CD4-positive, alpha-beta memory T cell (primary cell): ENCODE measurements at regions not wholly inside any gene's neighbourhood (a gene's known extent, or its start where the extent isn't known, plus 50 kb on each side); places are given as distances from the start of the nearest gene placed in this dataset.
"Not testable (repeated sequence)": the region's sequence is repeated elsewhere in the genome, so short reads cannot be mapped to it uniquely, and the experiment has no call there.

Experiments used
- CTCF ChIA-PET: fragments of 350-600 bp; sonication (Branson Sonifier 250); formaldehyde crosslinking; loops from one replicate; lab custom pipeline; 2021; ENCODE audit warnings: inconsistent platforms; ENCODE audit not compliant: partially characterized antibody; lab: Charles Lee
- POLR2A ChIA-PET: fragments of 350-600 bp; sonication (Branson Sonifier 250); formaldehyde crosslinking; loops from one replicate; lab custom pipeline; 2021; ENCODE audit not compliant: partially characterized antibody; lab: Charles Lee
- DNase-seq, 5 donors: peaks; one replicate each; pipeline versions ENCODE4 v3.0.0 to v3.0.0-alpha.2; 2020 to 2022; ENCODE audit warnings: mixed read lengths in 1 of 5
- H3K27ac ChIP-seq: one replicate; pipeline ENCODE4 v1.7.0; 2013; ENCODE audit warnings: low read depth, low read length
- H3K27me3 ChIP-seq: 2 replicates; pipeline ENCODE4 v1.7.0; 2013; ENCODE audit warnings: mild to moderate bottlenecking, low read length, moderate library complexity; ENCODE audit not compliant: insufficient read depth
- H3K36me3 ChIP-seq: 2 replicates; pipeline ENCODE4 v1.7.0; 2013; ENCODE audit warnings: mild to moderate bottlenecking, low read length, moderate library complexity; ENCODE audit not compliant: insufficient read depth
- H3K4me1 ChIP-seq: 2 replicates; pipeline ENCODE4 v1.7.0; 2013; ENCODE audit warnings: mild to moderate bottlenecking, low read length, moderate library complexity; ENCODE audit not compliant: insufficient read depth
- H3K4me3 ChIP-seq, 2 donors: one replicate each; pipeline ENCODE4 v1.7.0; 2013; ENCODE audit warnings: low read length in 2 of 2, mild to moderate bottlenecking in 1 of 2
- H3K9me3 ChIP-seq, 2 donors: one replicate each; pipeline ENCODE4 v1.7.0; 2013; ENCODE audit warnings: low read length in 2 of 2, control low read depth in 1 of 2; ENCODE audit not compliant: control insufficient read depth in 1 of 2
- H3K27ac Mint-ChIP-seq, 7 donors: one replicate each; pipeline ENCODE4 v1.8.0; 2020 to 2021; ENCODE audit warnings: mixed read lengths in 7 of 7, mild to moderate bottlenecking in 6 of 7, inconsistent platforms in 3 of 7, moderate library complexity in 3 of 7
- H3K27me3 Mint-ChIP-seq, 2 donors: one replicate each; pipeline ENCODE4 v1.8.0; 2020 to 2021; ENCODE audit warnings: mixed read lengths in 2 of 2
- H3K36me3 Mint-ChIP-seq, 2 donors: one replicate each; pipeline ENCODE4 v1.8.0; 2020 to 2021; ENCODE audit warnings: mixed read lengths in 2 of 2, inconsistent platforms in 1 of 2, mild to moderate bottlenecking in 1 of 2
- H3K4me1 Mint-ChIP-seq, 4 donors: one replicate each; pipeline ENCODE4 v1.8.0; 2020 to 2021; ENCODE audit warnings: mixed read lengths in 4 of 4, mild to moderate bottlenecking in 1 of 4
- H3K4me3 Mint-ChIP-seq, 8 donors: one replicate each; pipeline ENCODE4 v1.8.0; 2020 to 2021; ENCODE audit warnings: mixed read lengths in 8 of 8, mild to moderate bottlenecking in 7 of 8, moderate library complexity in 6 of 8, inconsistent platforms in 3 of 8
- H3K9me3 Mint-ChIP-seq, 8 donors: one replicate each; pipeline ENCODE4 v1.8.0; 2020 to 2021; ENCODE audit warnings: mixed read lengths in 8 of 8, mild to moderate bottlenecking in 5 of 8, inconsistent platforms in 3 of 8, moderate library complexity in 1 of 8
- intact Hi-C: fragments of 100-400 bp; cut with micrococcal nuclease; formaldehyde crosslinking; loops from one replicate; pipeline ENCODE4 v1.15.1; 2023

DNA sequence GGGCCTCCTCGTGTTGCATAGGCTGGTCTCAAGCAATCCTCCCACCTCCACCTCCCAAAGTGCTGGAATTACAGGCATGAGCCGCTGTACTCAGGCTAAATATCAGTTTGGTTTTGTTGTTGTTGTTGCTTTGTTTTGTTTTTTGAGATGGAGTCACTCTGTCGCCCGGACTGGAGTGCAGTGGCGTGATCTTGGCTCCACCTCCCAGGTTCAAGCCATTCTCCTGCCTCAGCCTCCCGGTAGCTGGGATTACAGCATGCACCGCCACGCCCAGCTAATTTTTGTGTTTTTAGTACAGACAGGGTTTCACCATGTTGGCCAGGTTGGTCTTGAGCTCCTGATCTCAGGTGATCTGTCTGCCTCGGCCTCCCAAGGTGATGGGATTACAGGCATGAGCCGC is 86.6 kb downstream of the SKIDA1 start:
- H3K4me3 Mint-ChIP-seq, intact Hi-C loops, H3K36me3 Mint-ChIP-seq, H3K4me1 Mint-ChIP-seq, H3K27me3 Mint-ChIP-seq, H3K36me3 ChIP-seq, H3K4me1 ChIP-seq, DNase-seq, POLR2A ChIA-PET, H3K9me3 Mint-ChIP-seq, H3K27ac ChIP-seq, H3K27ac Mint-ChIP-seq, H3K4me3 ChIP-seq, H3K9me3 ChIP-seq, H3K27me3 ChIP-seq: not testable (repeated sequence)
- CTCF ChIA-PET: interaction anchor here (0.6 to 1.5 kb wide), 2 partner anchors 20 to 57 kb away, joined by 3 read pairs; no protein-coding TSS in a partner anchor

DNA sequence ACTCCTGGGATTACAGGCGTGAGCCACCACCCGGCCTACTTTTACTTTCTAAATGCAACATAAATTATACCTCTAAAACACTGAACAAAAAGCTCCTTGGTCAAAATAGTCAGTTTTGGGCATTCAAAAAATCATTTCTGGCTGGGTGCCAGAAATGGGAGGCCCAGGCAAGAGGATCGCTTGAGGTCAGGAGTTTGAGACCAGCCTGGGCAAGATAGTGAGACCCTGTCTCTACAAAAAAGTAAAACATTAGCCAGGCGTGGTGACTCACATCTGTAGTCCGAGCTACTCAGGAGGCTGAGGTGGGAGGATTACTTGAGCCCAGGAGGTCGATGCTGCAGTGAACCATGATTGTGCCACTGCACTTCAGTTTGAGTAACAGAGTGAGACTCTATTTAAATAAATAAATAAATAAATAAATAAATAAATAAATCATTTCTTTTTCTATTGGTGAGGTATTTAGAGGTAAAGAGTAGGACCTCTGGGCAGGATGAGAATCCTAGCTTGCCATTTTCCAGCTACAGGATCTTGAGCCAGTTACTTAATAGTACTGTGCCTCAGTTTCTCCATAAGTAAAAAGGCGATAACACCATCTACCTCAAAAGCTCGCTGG is 87.6 kb downstream of the SKIDA1 start:
- H3K36me3 Mint-ChIP-seq: no peaks in the 10 kb centered on the region
- no peak overlapping the region for H3K27ac Mint-ChIP-seq
- ChIA-PET POLR2A (no interaction called here), CTCF (no interaction called here)
- Histone ChIP-seq H3K9me3 (no peaks in the 10 kb centered on the region), H3K4me1 (no peaks in the 10 kb centered on the region), H3K4me3 (no peak overlapping the region), H3K27ac (no peak overlapping the region), H3K36me3 (no peaks in the 10 kb centered on the region), H3K27me3 (no peaks in the 10 kb centered on the region)
- H3K4me3 Mint-ChIP-seq: no peak overlapping the region
- H3K9me3 Mint-ChIP-seq: no peaks in the 10 kb centered on the region
- intact Hi-C loops: no loop called here
- no peak for DNase-seq
- H3K27me3 Mint-ChIP-seq: peaks cover 0 to 4% of the 10 kb centered on the region in 2 donors
- no peaks in the 10 kb centered on the region for H3K4me1 Mint-ChIP-seq

- Histone ChIP-seq H3K9me3 (no peaks in the 10 kb centered on the region), H3K27ac (no peak overlapping the region), H3K36me3 (no peaks in the 10 kb centered on the region), H3K4me3 (no peak overlapping the region), H3K4me1 (no peaks in the 10 kb centered on the region), H3K27me3 (no peaks in the 10 kb centered on the region)
- POLR2A ChIA-PET: no interaction called here
- CTCF ChIA-PET: no interaction called here
- Mint-ChIP-seq H3K36me3 (no peaks in the 10 kb centered on the region), H3K4me1 (peaks cover 0 to 2% (median 0%) of the 10 kb centered on the region in 4 donors), H3K4me3 (no peak overlapping the region), H3K27me3 (peaks cover 0 to 5% of the 10 kb centered on the region in 2 donors), H3K9me3 (peaks cover 0 to 4% (median 0%) of the 10 kb centered on the region in 8 donors), H3K27ac (no peak overlapping the region)
- intact Hi-C loops: no loop called here
- DNase-seq: no peak
Observed at GRCh38 chr10:21432266-21432665, 93.2 kb downstream of the SKIDA1 start.

GRCh38 chr10:21431799-21432198 is 93.7 kb downstream of the SKIDA1 start:
- Mint-ChIP-seq H3K27ac (no peak overlapping the region), H3K4me3 (no peak overlapping the region), H3K4me1 (peaks cover 0 to 2% (median 0%) of the 10 kb centered on the region in 4 donors), H3K27me3 (peaks cover 0 to 5% of the 10 kb centered on the region in 2 donors), H3K36me3 (no peaks in the 10 kb centered on the region), H3K9me3 (peaks cover 0 to 4% (median 0%) of the 10 kb centered on the region in 8 donors)
- ChIA-PET POLR2A (no interaction called here), CTCF (no interaction called here)
- no peak for DNase-seq
- Histone ChIP-seq H3K9me3 (no peaks in the 10 kb centered on the region), H3K27ac (no peak overlapping the region), H3K27me3 (no peaks in the 10 kb centered on the region), H3K4me3 (no peak overlapping the region), H3K4me1 (no peaks in the 10 kb centered on the region), H3K36me3 (no peaks in the 10 kb centered on the region)
- intact Hi-C loops: no loop called here

GRCh38 chr10:21427804-21428481 is 97.5 kb downstream of the SKIDA1 start:
- H3K27ac Mint-ChIP-seq: no peak overlapping the region
- peaks cover 0 to 5% (median under 1%) of the 10 kb centered on the region in 4 donors for H3K4me1 Mint-ChIP-seq

GRCh38 chr10:21424459-21424861 is 101.0 kb downstream of the SKIDA1 start:
- H3K27me3 ChIP-seq: no peaks in the 10 kb centered on the region
- Mint-ChIP-seq H3K9me3 (peaks cover 0 to 8% (median 0%) of the 10 kb centered on the region in 8 donors), H3K27me3 (peaks cover 2 to 4% of the 10 kb centered on the region in 2 donors), H3K36me3 (no peaks in the 10 kb centered on the region), H3K27ac (no peak overlapping the region), H3K4me1 (peaks cover 0 to 5% (median under 1%) of the 10 kb centered on the region in 4 donors), H3K4me3 (no peak overlapping the region)
- no peaks in the 10 kb centered on the region for H3K9me3 ChIP-seq
- H3K4me1 ChIP-seq: no peaks in the 10 kb centered on the region
- POLR2A ChIA-PET: no interaction called here
- CTCF ChIA-PET: no interaction called here
- H3K4me3 ChIP-seq: no peak overlapping the region
- intact Hi-C loops: no loop called here
- H3K36me3 ChIP-seq: no peaks in the 10 kb centered on the region
- no peak for DNase-seq
- no peak overlapping the region for H3K27ac ChIP-seq

More at GRCh38 chr10:21427804-21428481, 97.5 kb downstream of the SKIDA1 start:
- intact Hi-C loops: no loop called here
- H3K9me3 Mint-ChIP-seq: peaks cover 0 to 7% (median 0%) of the 10 kb centered on the region in 8 donors
- ChIA-PET CTCF (no interaction called here), POLR2A (interaction anchor here (0.7 kb wide), 1 partner anchor 12 kb away, joined by 3 read pairs; no protein-coding TSS in a partner anchor)
- H3K27me3 Mint-ChIP-seq: peaks cover 2% of the 10 kb centered on the region in 2 donors
- no peak overlapping the region for H3K4me3 Mint-ChIP-seq
- Histone ChIP-seq H3K27ac (no peak overlapping the region), H3K27me3 (no peaks in the 10 kb centered on the region), H3K4me3 (no peak overlapping the region), H3K36me3 (no peaks in the 10 kb centered on the region), H3K4me1 (no peaks in the 10 kb centered on the region), H3K9me3 (no peaks in the 10 kb centered on the region)
- no peak for DNase-seq
- H3K36me3 Mint-ChIP-seq: no peaks in the 10 kb centered on the region

DNA sequence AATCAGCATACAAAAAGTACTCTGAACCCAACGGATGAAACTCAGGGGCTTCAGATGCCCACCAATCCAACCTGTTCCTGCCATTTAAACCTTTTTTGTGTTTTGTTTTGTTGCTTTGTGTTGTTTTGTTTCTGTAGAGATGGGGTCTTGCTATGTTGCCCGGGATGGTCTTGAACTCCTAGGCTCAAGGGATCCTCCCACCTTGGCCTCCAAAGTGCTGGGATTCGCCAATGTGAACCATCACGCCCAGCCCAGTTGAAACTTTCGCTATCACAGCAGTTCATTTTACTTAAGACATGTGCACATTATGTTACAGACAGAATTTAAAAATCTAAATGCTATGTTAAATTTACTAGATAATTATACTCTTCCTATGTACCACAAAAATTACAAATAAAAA is 101.6 kb downstream of the SKIDA1 start:
- no peaks in the 10 kb centered on the region for H3K9me3 ChIP-seq
- no peaks in the 10 kb centered on the region for H3K27me3 ChIP-seq
- no peak overlapping the region for H3K4me3 ChIP-seq
- H3K4me1 ChIP-seq: no peaks in the 10 kb centered on the region
- DNase-seq: no peak
- no peak overlapping the region for H3K27ac ChIP-seq
- H3K27ac Mint-ChIP-seq: no peak overlapping the region
- H3K27me3 Mint-ChIP-seq: peaks cover 2 to 4% of the 10 kb centered on the region in 2 donors
- H3K36me3 ChIP-seq: no peaks in the 10 kb centered on the region
- no peak overlapping the region for H3K4me3 Mint-ChIP-seq
- peaks cover 0 to 5% (median under 1%) of the 10 kb centered on the region in 4 donors for H3K4me1 Mint-ChIP-seq
- ChIA-PET POLR2A (no interaction called here), CTCF (no interaction called here)
- intact Hi-C loops: no loop called here
- no peaks in the 10 kb centered on the region for H3K36me3 Mint-ChIP-seq
- peaks cover 0 to 8% (median 0%) of the 10 kb centered on the region in 8 donors for H3K9me3 Mint-ChIP-seq
